ENCODE measurements at regions not wholly inside any gene's neighbourhood (a gene's known extent, or its start where the extent isn't known, plus 50 kb on each side); places are given as distances from the start of the nearest gene placed in this dataset.

- Histone ChIP-seq H3K79me2 (ENCODE audit: insufficient read depth, low read length) (no peaks in the 10 kb centered on the region), H3K27ac (ENCODE audit: extremely low read length, insufficient read depth, low read length) (no peak overlapping the region), H3K4me1 (ENCODE audit: insufficient read depth, low read length) (no peaks in the 10 kb centered on the region), H3K9me3 (ENCODE audit: low read length) (no peaks in the 10 kb centered on the region), H3K36me3 (replicated peaks in 1 of 2; ENCODE audit: control insufficient read depth in 1 of 2, insufficient read depth in 2 of 2, low read length in 2 of 2) (no peaks in the 10 kb centered on the region), H3K9ac (ENCODE audit: insufficient read depth, low read depth, low read length) (no peak overlapping the region), H3K27me3 (ENCODE audit: control insufficient read depth in 1 of 2, insufficient read depth in 2 of 2, low read length in 2 of 2) (no peaks in the 10 kb centered on the region), H3K4me2 (ENCODE audit: low read depth, low read length) (no peak overlapping the region), H3K4me3 (replicated peaks in 1 of 3; ENCODE audit: insufficient read depth in 1 of 3, low read depth in 2 of 3, low read length in 3 of 3) (no peak overlapping the region), H2AFZ (ENCODE audit: low read length) (no peak overlapping the region), H4K20me1 (ENCODE audit: insufficient read depth, low read length) (no peaks in the 10 kb centered on the region)
- in situ Hi-C loops (cut with HindIII; ENCODE audit: extremely low pct_ligation_motif_present, low pct_unique_long_range_greater_than_20kb) (no loop called here), intact Hi-C loops (cut with micrococcal nuclease; ENCODE audit: unreplicated experiment) (no loop called here)
- TF ChIP-seq ZNF605 (CRISPR knock-in tag; IDR thresholded peaks at IDR 0.05) = no peak
- TF ChIP-seq ZNF326 (CRISPR knock-in tag; IDR thresholded peaks at IDR 0.05; ENCODE audit: borderline replicate concordance) = no peak
- TF ChIP-seq, protein P1, sequence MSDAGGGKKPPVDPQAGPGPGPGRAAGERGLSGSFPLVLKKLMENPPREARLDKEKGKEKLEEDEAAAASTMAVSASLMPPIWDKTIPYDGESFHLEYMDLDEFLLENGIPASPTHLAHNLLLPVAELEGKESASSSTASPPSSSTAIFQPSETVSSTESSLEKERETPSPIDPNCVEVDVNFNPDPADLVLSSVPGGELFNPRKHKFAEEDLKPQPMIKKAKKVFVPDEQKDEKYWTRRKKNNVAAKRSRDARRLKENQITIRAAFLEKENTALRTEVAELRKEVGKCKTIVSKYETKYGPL (CRISPR knock-in tag; IDR thresholded peaks at IDR 0.05) = no peak
- no peak for TF ChIP-seq CREB1 (IDR thresholded peaks at IDR 0.05)
- TF ChIP-seq CREB1 (CRISPR knock-in tag; IDR thresholded peaks at IDR 0.05) = no peak
- no peak for TF ChIP-seq POLR2AphosphoS2 (IDR thresholded peaks at IDR 0.05; ENCODE audit: low read depth, low read length)
- no peak for TF ChIP-seq ATF1 (CRISPR knock-in tag; IDR thresholded peaks at IDR 0.05)
- TF ChIP-seq MIXL1 (CRISPR knock-in tag; IDR thresholded peaks at IDR 0.05) = no peak
- TF ChIP-seq, protein P2, sequence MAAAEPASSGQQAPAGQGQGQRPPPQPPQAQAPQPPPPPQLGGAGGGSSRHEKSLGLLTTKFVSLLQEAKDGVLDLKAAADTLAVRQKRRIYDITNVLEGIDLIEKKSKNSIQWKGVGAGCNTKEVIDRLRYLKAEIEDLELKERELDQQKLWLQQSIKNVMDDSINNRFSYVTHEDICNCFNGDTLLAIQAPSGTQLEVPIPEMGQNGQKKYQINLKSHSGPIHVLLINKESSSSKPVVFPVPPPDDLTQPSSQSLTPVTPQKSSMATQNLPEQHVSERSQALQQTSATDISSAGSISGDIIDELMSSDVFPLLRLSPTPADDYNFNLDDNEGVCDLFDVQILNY (CRISPR knock-in tag; conservative IDR thresholded peaks at IDR 0.05) = no peak
- no peak for TF ChIP-seq ZNF646 (CRISPR knock-in tag; IDR thresholded peaks at IDR 0.05)
- TF ChIP-seq SOX5 (CRISPR knock-in tag; IDR thresholded peaks at IDR 0.05; ENCODE audit: borderline replicate concordance) = no peak
- no peak for TF ChIP-seq ESRRA (CRISPR knock-in tag; IDR thresholded peaks at IDR 0.05; ENCODE audit: low read depth)
- no peak for TF ChIP-seq MLLT10 (CRISPR knock-in tag; IDR thresholded peaks at IDR 0.05)
- no peak for TF ChIP-seq ZNF12 (CRISPR knock-in tag; IDR thresholded peaks at IDR 0.05)
- no peak for TF ChIP-seq ZNF335 (CRISPR knock-in tag; IDR thresholded peaks at IDR 0.05)
- TF ChIP-seq SATB2 (CRISPR knock-in tag; IDR thresholded peaks at IDR 0.05) = no peak
- TF ChIP-seq RNF2 (conservative IDR thresholded peaks at IDR 0.05; ENCODE audit: low read depth) = no peak
- TF ChIP-seq ZNF772 (CRISPR knock-in tag; IDR thresholded peaks at IDR 0.05) = no peak
- TF ChIP-seq CENPT (CRISPR knock-in tag; IDR thresholded peaks at IDR 0.05; ENCODE audit: low read depth) = no peak
- TF ChIP-seq TARDBP (CRISPR knock-in tag; IDR thresholded peaks at IDR 0.05) = no peak
- POLR2A ChIA-PET = no interaction called here
- ATAC-seq (no peak), DNase-seq (ENCODE audit: low spot score) (peak; percentile 1), FAIRE-seq (no peak)
- WGBS (ENCODE audit: low lambda C conversion rate) = 22% methylated on average over 4 of the region's 4 CpGs
- BruUV-seq (replicated peaks) = no TSS peak
- CTCF ChIA-PET (ENCODE audit: low intra/inter-chr PET ratio, low total read pairs) = no interaction called here
Observed at GRCh38 chrX:3177851-3178250, 136.6 kb downstream of the ARSF start.
